ENCODE measurements at regions not wholly inside any gene's neighbourhood (a gene's known extent, or its start where the extent isn't known, plus 50 kb on each side); places are given as distances from the start of the nearest gene placed in this dataset.

- no peaks in the 10 kb centered on the region for H3K36me3 ChIP-seq
- no peak overlapping the region for H3K4me3 ChIP-seq
- DNase-seq, result no peak
- H3K27me3 ChIP-seq, result no peaks in the 10 kb centered on the region
- no peaks in the 10 kb centered on the region for H3K9me3 ChIP-seq
Observed at GRCh38 chr11:23679041-23679440, 817.8 kb upstream of the LUZP2 start.

GRCh38 chr11:23679981-23680380 lies 816.9 kb upstream of the LUZP2 start:
- Histone ChIP-seq H3K4me3 (no peak overlapping the region), H3K36me3 (no peaks in the 10 kb centered on the region), H3K9me3 (no peaks in the 10 kb centered on the region), H3K27me3 (no peaks in the 10 kb centered on the region)
- no peak for DNase-seq

- Histone ChIP-seq H3K4me3 (no peak overlapping the region), H3K27me3 (no peaks in the 10 kb centered on the region), H3K9me3 (no peaks in the 10 kb centered on the region), H3K36me3 (no peaks in the 10 kb centered on the region)
- no peak for DNase-seq
Observed at GRCh38 chr11:23680488-23681230, 816.2 kb upstream of the LUZP2 start.

- Histone ChIP-seq H3K4me3 (no peak overlapping the region), H3K27me3 (no peaks in the 10 kb centered on the region), H3K9me3 (no peaks in the 10 kb centered on the region), H3K36me3 (no peaks in the 10 kb centered on the region)
- DNase-seq, result no peak
Observed at GRCh38 chr11:23684701-23685100, 812.2 kb upstream of the LUZP2 start.

GRCh38 chr11:23687991-23688390 lies 808.9 kb upstream of the LUZP2 start:
- Histone ChIP-seq H3K27me3 (no peaks in the 10 kb centered on the region), H3K4me3 (no peak overlapping the region), H3K9me3 (no peaks in the 10 kb centered on the region), H3K36me3 (no peaks in the 10 kb centered on the region)
- no peak for DNase-seq

- Histone ChIP-seq H3K27me3 (no peaks in the 10 kb centered on the region), H3K4me3 (no peak overlapping the region), H3K36me3 (no peaks in the 10 kb centered on the region), H3K9me3 (no peaks in the 10 kb centered on the region)
- DNase-seq, result no peak
Observed at GRCh38 chr11:23688411-23688810, 808.4 kb upstream of the LUZP2 start.

GRCh38 chr11:23688835-23689234 lies 808.0 kb upstream of the LUZP2 start:
- Histone ChIP-seq H3K9me3 (no peaks in the 10 kb centered on the region), H3K36me3 (no peaks in the 10 kb centered on the region), H3K4me3 (no peak overlapping the region), H3K27me3 (no peaks in the 10 kb centered on the region)
- DNase-seq, result no peak

- H3K4me3 ChIP-seq, result no peak overlapping the region
- H3K36me3 ChIP-seq, result no peaks in the 10 kb centered on the region
- DNase-seq, result no peak
- H3K27me3 ChIP-seq, result no peaks in the 10 kb centered on the region
- no peaks in the 10 kb centered on the region for H3K9me3 ChIP-seq
Observed at GRCh38 chr11:23696688-23697415, 800.0 kb upstream of the LUZP2 start.

- H3K9me3 ChIP-seq, result no peaks in the 10 kb centered on the region
- no peaks in the 10 kb centered on the region for H3K27me3 ChIP-seq
- no peaks in the 10 kb centered on the region for H3K36me3 ChIP-seq
- DNase-seq, result no peak
- no peak overlapping the region for H3K4me3 ChIP-seq
Observed at GRCh38 chr11:23704183-23704582, 792.7 kb upstream of the LUZP2 start.

GRCh38 chr11:23711981-23712380 lies 784.9 kb upstream of the LUZP2 start:
- Histone ChIP-seq H3K27me3 (no peaks in the 10 kb centered on the region), H3K9me3 (no peaks in the 10 kb centered on the region; the same call in 1 of the 2 replicates), H3K36me3 (no peaks in the 10 kb centered on the region), H3K4me3 (no peak overlapping the region)
- no peak for DNase-seq

GRCh38 chr11:23719016-23719415 lies 777.8 kb upstream of the LUZP2 start:
- Histone ChIP-seq H3K27me3 (no peaks in the 10 kb centered on the region), H3K9me3 (no peaks in the 10 kb centered on the region; the same call in 1 of the 2 replicates), H3K4me3 (no peak overlapping the region), H3K36me3 (no peaks in the 10 kb centered on the region)
- DNase-seq, result no peak

GRCh38 chr11:23723861-23724260 lies 773.0 kb upstream of the LUZP2 start:
- H3K36me3 ChIP-seq, result no peaks in the 10 kb centered on the region
- DNase-seq, result no peak
- no peaks in the 10 kb centered on the region for H3K9me3 ChIP-seq
- H3K4me3 ChIP-seq, result no peak overlapping the region
- no peaks in the 10 kb centered on the region for H3K27me3 ChIP-seq

GRCh38 chr11:23725752-23726151 lies 771.1 kb upstream of the LUZP2 start:
- DNase-seq, result no peak
- H3K9me3 ChIP-seq, result no peaks in the 10 kb centered on the region
- no peak overlapping the region for H3K4me3 ChIP-seq
- no peaks in the 10 kb centered on the region for H3K27me3 ChIP-seq
- H3K36me3 ChIP-seq, result no peaks in the 10 kb centered on the region

GRCh38 chr11:23727387-23727786 lies 769.5 kb upstream of the LUZP2 start:
- Histone ChIP-seq H3K36me3 (no peaks in the 10 kb centered on the region), H3K9me3 (no peaks in the 10 kb centered on the region), H3K4me3 (no peak overlapping the region), H3K27me3 (no peaks in the 10 kb centered on the region)
- DNase-seq, result no peak

GRCh38 chr11:23727794-23728193 lies 769.1 kb upstream of the LUZP2 start:
- no peaks in the 10 kb centered on the region for H3K36me3 ChIP-seq
- no peaks in the 10 kb centered on the region for H3K9me3 ChIP-seq
- no peak overlapping the region for H3K4me3 ChIP-seq
- DNase-seq, result peak; percentile 2
- no peaks in the 10 kb centered on the region for H3K27me3 ChIP-seq

- H3K36me3 ChIP-seq, result no peaks in the 10 kb centered on the region
- no peaks in the 10 kb centered on the region for H3K9me3 ChIP-seq
- H3K4me3 ChIP-seq, result no peak overlapping the region
- no peaks in the 10 kb centered on the region for H3K27me3 ChIP-seq
- DNase-seq, result no peak
Observed at GRCh38 chr11:23729088-23729487, 767.8 kb upstream of the LUZP2 start.

GRCh38 chr11:23730307-23730998 lies 766.4 kb upstream of the LUZP2 start:
- H3K9me3 ChIP-seq, result no peaks in the 10 kb centered on the region
- DNase-seq, result no peak
- no peaks in the 10 kb centered on the region for H3K36me3 ChIP-seq
- no peaks in the 10 kb centered on the region for H3K27me3 ChIP-seq
- H3K4me3 ChIP-seq, result no peak overlapping the region
